Peyer's patch (tissue), 4 donors: ENCODE measurements at regions not wholly inside any gene's neighbourhood (a gene's known extent, or its start where the extent isn't known, plus 50 kb on each side); places are given as distances from the start of the nearest gene placed in this dataset.

ENCODE experiments used
- CTCF ChIP-seq, 6 experiments: fragments of 450-650 bp in 4 of 6; fragments of 200-600 bp in 2 of 6; sonication (generic) in 1 of 6; IDR thresholded peaks; one replicate each; pipeline ENCODE4 v1.5.1; 2017 to 2019; ENCODE audit warnings: antibody characterized with exemption in 6 of 6, mild to moderate bottlenecking in 3 of 6, moderate library complexity in 1 of 6
- POLR2A ChIP-seq, 2 donors: fragments of 450-650 bp; IDR thresholded peaks; one replicate each; pipeline ENCODE4 v1.5.1; 2017; ENCODE audit warnings: antibody characterized with exemption in 2 of 2, mild to moderate bottlenecking in 2 of 2, moderate library complexity in 2 of 2

GRCh38 chr1:172883387-172883791 is 167.4 kb downstream of the TNFSF18 start:
- TF ChIP-seq CTCF (IDR thresholded peaks at IDR 0.05) (no peak), POLR2A (IDR thresholded peaks at IDR 0.05) (no peak)
